Neural crest cell (in vitro differentiated cells): ENCODE measurements at regions not wholly inside any gene's neighbourhood (a gene's known extent, or its start where the extent isn't known, plus 50 kb on each side); places are given as distances from the start of the nearest gene placed in this dataset.

ENCODE experiments used
- DNase-seq: peaks from one replicate; pipeline ENCODE4 v3.0.0; 2021; ENCODE audit warnings: low read depth, mixed read lengths, low spot score
- H3K27ac Mint-ChIP-seq: one replicate; pipeline ENCODE4 v1.8.0; 2021; ENCODE audit warnings: mild to moderate bottlenecking, mixed read lengths; ENCODE audit not compliant: unreplicated experiment
- H3K27me3 Mint-ChIP-seq: 2 replicates; pipeline ENCODE4 v1.8.0; 2021; ENCODE audit warnings: low read depth, mild to moderate bottlenecking, mixed read lengths
- H3K36me3 Mint-ChIP-seq: 2 replicates; pipeline ENCODE4 v1.8.0; 2021; ENCODE audit warnings: low read depth, mild to moderate bottlenecking, mixed read lengths
- H3K4me1 Mint-ChIP-seq: 2 replicates; pipeline ENCODE4 v1.8.0; 2021; ENCODE audit warnings: mixed read lengths
- H3K4me3 Mint-ChIP-seq: one replicate; pipeline ENCODE4 v1.8.0; 2021; ENCODE audit warnings: mild to moderate bottlenecking, mixed read lengths
- H3K9me3 Mint-ChIP-seq: 2 replicates; pipeline ENCODE4 v1.8.0; 2021; ENCODE audit warnings: mixed read lengths
- TF ChIP-seq, protein P1 (sequence below): fragments of 200-600 bp; sonication (generic); conservative IDR thresholded peaks from 2 replicates; pipeline ENCODE4 v1.5.0; 2021; ENCODE audit warnings: antibody characterized with exemption, mild to moderate bottlenecking

DNA sequence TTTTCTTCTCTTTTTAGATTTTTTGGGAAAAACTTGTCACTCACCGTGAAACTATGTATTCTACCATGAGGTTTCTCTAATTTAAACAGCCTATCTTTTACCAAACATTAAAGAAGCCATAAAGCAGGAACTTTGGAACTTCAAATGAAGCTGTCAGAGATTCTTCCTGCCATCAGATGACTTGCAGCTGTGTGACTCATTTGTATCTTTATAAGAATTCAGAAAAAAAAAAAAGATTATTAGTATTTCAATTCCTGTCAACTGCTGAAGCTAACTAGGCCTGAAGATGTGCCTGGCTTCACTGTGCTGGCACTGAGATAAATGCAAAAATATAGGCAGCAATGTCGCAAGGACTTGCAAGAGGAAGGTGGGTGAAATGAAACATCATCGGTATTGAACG, 1399.1 kb upstream of the PIK3C3 start:
- TF ChIP-seq, protein P1, sequence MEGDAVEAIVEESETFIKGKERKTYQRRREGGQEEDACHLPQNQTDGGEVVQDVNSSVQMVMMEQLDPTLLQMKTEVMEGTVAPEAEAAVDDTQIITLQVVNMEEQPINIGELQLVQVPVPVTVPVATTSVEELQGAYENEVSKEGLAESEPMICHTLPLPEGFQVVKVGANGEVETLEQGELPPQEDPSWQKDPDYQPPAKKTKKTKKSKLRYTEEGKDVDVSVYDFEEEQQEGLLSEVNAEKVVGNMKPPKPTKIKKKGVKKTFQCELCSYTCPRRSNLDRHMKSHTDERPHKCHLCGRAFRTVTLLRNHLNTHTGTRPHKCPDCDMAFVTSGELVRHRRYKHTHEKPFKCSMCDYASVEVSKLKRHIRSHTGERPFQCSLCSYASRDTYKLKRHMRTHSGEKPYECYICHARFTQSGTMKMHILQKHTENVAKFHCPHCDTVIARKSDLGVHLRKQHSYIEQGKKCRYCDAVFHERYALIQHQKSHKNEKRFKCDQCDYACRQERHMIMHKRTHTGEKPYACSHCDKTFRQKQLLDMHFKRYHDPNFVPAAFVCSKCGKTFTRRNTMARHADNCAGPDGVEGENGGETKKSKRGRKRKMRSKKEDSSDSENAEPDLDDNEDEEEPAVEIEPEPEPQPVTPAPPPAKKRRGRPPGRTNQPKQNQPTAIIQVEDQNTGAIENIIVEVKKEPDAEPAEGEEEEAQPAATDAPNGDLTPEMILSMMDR, result no peak
- Mint-ChIP-seq H3K4me3 (no peak overlapping the region), H3K9me3 (peaks cover 2% of the 10 kb centered on the region), H3K36me3 (no peaks in the 10 kb centered on the region), H3K4me1 (peaks cover 15% of the 10 kb centered on the region), H3K27me3 (no peaks in the 10 kb centered on the region), H3K27ac (no peak overlapping the region)
- no peak for DNase-seq

DNA sequence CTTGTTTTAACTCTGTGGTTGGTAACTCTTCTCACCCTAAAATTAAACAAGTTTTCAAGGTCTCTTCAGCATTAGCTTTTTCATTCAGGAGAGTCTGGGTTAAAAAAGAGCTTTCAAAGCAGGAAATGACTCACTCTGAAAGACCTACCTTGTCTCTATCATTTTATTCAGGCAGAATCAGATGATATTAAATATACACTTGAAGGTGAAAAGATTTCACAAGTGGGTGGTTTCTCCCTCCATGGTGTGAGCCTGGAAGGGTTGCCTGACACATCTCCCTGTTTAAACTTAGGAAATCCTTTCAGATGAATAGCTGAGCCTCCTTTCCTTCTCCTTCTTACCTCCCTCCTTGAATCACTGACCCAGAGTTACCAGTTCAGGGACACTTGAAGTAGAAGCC, 1402.0 kb upstream of the PIK3C3 start:
- Mint-ChIP-seq H3K9me3 (peaks cover 2% of the 10 kb centered on the region), H3K4me3 (no peak overlapping the region), H3K4me1 (no peaks in the 10 kb centered on the region), H3K36me3 (no peaks in the 10 kb centered on the region), H3K27me3 (no peaks in the 10 kb centered on the region), H3K27ac (no peak overlapping the region)
- DNase-seq, result no peak
- TF ChIP-seq, protein P1, result no peak

DNA sequence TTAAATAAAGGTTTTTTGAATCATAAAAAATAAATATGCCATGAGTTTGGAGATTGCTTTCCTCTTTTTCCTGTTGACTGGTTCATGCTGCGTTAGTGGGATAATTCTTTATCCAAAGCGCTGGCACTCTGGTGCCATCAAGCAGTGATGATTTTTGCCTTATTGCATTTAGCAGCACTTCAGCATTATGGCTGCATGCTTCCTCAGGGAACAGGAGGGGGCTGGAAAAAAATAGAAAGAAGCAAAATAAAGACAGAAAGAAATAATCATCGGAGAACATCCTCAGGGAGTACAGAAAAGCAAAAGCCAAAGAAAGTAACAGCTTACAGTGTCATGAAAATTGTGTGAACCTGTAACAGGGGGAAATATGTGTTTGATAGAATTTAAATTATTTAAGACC, 1408.2 kb upstream of the PIK3C3 start:
- TF ChIP-seq, protein P1, result no peak
- no peak overlapping the region for H3K4me3 Mint-ChIP-seq
- peaks cover 2% of the 10 kb centered on the region for H3K9me3 Mint-ChIP-seq
- H3K36me3 Mint-ChIP-seq, result no peaks in the 10 kb centered on the region
- H3K27me3 Mint-ChIP-seq, result no peaks in the 10 kb centered on the region
- no peak for DNase-seq
- H3K4me1 Mint-ChIP-seq, result peaks cover 7% of the 10 kb centered on the region
- no peak overlapping the region for H3K27ac Mint-ChIP-seq

DNA sequence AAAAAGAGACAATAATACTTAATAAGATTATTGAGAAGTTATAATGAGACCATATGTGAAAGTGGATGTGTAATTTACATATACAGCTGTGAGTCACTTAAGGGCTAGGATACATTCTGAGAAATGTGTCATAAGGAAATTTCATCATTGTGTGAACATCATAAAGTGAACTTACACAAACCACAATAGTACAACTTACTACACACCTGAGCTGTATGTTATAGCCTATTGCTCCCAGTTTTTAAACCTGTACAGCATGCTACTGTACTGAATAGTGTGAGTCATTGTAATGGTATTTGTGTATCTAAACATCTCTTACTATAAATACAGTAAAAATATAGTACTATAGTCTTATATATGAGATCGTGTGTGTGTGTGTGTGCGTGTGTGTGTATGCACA, 1420.3 kb upstream of the PIK3C3 start:
- Mint-ChIP-seq H3K4me3 (no peak overlapping the region), H3K9me3 (no peaks in the 10 kb centered on the region), H3K27me3 (no peaks in the 10 kb centered on the region), H3K4me1 (peaks cover 5% of the 10 kb centered on the region), H3K36me3 (no peaks in the 10 kb centered on the region), H3K27ac (no peak overlapping the region)
- TF ChIP-seq, protein P1, result no peak
- DNase-seq, result no peak

DNA sequence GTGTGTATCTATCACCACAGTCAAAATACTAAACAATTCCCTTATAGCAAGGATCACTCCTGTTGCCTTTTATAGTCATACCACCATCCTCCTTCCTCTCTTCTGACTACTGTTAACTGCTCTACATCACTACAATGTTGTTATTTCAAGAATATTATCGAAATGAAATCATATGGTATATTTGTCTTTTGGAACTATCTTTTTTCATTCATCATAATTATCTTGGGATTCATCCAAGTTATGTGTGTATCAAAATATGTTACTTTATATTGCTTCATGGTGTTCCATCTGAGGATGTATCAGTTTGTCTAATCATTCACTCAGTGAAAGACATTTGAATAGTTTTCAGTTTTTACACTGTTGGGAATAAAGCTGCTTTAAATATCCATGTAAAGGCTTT, 1423.0 kb upstream of the PIK3C3 start:
- no peak for DNase-seq
- H3K36me3 Mint-ChIP-seq, result no peaks in the 10 kb centered on the region
- H3K9me3 Mint-ChIP-seq, result no peaks in the 10 kb centered on the region
- peaks cover 5% of the 10 kb centered on the region for H3K4me1 Mint-ChIP-seq
- H3K4me3 Mint-ChIP-seq, result no peak overlapping the region
- H3K27me3 Mint-ChIP-seq, result no peaks in the 10 kb centered on the region
- TF ChIP-seq, protein P1, result no peak
- no peak overlapping the region for H3K27ac Mint-ChIP-seq

DNA sequence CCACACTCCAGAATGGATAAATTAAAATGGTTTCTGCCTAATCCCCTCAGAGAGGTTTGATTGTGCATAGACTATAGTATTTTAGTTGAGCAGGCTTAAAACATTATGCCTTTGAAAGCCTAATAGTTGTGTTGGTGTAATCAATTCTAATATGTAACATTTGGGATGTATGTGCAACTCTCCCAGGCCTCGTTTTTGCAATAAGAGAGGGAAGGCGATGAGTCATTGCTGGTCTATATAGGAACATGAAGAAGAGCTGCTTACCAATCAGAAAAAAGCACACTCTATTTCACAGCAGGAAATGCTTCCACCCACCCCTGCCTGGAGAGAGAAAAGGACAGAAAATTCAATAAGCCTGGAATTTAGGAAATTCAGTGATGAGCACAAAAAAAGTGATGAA, 1424.0 kb upstream of the PIK3C3 start:
- Mint-ChIP-seq H3K4me3 (no peak overlapping the region), H3K27me3 (no peaks in the 10 kb centered on the region), H3K4me1 (peaks cover 5% of the 10 kb centered on the region), H3K36me3 (no peaks in the 10 kb centered on the region), H3K9me3 (no peaks in the 10 kb centered on the region), H3K27ac (no peak overlapping the region)
- DNase-seq, result no peak
- TF ChIP-seq, protein P1, result no peak
